Peyer's patch (tissue), 4 donors: ENCODE measurements at regions not wholly inside any gene's neighbourhood (a gene's known extent, or its start where the extent isn't known, plus 50 kb on each side); places are given as distances from the start of the nearest gene placed in this dataset.

Experiments used
- DNase-seq, 3 donors: peaks; one replicate each; pipeline ENCODE4 v3.0.0-alpha.2; 2017 to 2019
- H3K27ac ChIP-seq, 4 donors: fragments of 200-600 bp; sonication (generic); one replicate each; pipeline ENCODE4 v1.5.1; 2016 to 2019
- H3K27me3 ChIP-seq, 2 donors: fragments of 200-600 bp; sonication (generic); one replicate each; pipeline ENCODE4 v1.5.1; 2019
- H3K36me3 ChIP-seq, 3 donors: fragments of 200-600 bp; sonication (generic); one replicate each; pipeline ENCODE4 v1.5.1; 2016 to 2019
- H3K4me1 ChIP-seq, 4 donors: fragments of 200-600 bp; sonication (generic); one replicate each; pipeline ENCODE4 v1.5.1; 2016 to 2019
- H3K4me3 ChIP-seq, 4 donors: fragments of 200-600 bp; sonication (generic); 1 replicate in 3 of 4; 2 replicates in 1 of 4; pipeline ENCODE4 v1.5.1; 2016 to 2019; ENCODE audit warnings: mild to moderate bottlenecking in 1 of 4
- H3K9me3 ChIP-seq, 4 donors: fragments of 200-600 bp; sonication (generic); one replicate each; pipeline ENCODE4 v1.5.1; 2016 to 2019; ENCODE audit warnings: mild to moderate bottlenecking in 1 of 4
- POLR2A ChIP-seq, 2 donors: fragments of 450-650 bp; IDR thresholded peaks; one replicate each; pipeline ENCODE4 v1.5.1; 2017; ENCODE audit warnings: antibody characterized with exemption in 2 of 2, mild to moderate bottlenecking in 2 of 2, moderate library complexity in 2 of 2
- TF ChIP-seq, protein P1 (sequence below), 6 experiments: fragments of 450-650 bp in 4 of 6; fragments of 200-600 bp in 2 of 6; sonication (generic) in 1 of 6; IDR thresholded peaks; one replicate each; pipeline ENCODE4 v1.5.1; 2017 to 2019; ENCODE audit warnings: antibody characterized with exemption in 6 of 6, mild to moderate bottlenecking in 3 of 6, moderate library complexity in 1 of 6

- H3K27ac ChIP-seq, result peak overlapping the region in 2 of 4 donors; percentile 17 to 40
- TF ChIP-seq POLR2A (IDR thresholded peaks at IDR 0.05), result no peak
- TF ChIP-seq, protein P1, sequence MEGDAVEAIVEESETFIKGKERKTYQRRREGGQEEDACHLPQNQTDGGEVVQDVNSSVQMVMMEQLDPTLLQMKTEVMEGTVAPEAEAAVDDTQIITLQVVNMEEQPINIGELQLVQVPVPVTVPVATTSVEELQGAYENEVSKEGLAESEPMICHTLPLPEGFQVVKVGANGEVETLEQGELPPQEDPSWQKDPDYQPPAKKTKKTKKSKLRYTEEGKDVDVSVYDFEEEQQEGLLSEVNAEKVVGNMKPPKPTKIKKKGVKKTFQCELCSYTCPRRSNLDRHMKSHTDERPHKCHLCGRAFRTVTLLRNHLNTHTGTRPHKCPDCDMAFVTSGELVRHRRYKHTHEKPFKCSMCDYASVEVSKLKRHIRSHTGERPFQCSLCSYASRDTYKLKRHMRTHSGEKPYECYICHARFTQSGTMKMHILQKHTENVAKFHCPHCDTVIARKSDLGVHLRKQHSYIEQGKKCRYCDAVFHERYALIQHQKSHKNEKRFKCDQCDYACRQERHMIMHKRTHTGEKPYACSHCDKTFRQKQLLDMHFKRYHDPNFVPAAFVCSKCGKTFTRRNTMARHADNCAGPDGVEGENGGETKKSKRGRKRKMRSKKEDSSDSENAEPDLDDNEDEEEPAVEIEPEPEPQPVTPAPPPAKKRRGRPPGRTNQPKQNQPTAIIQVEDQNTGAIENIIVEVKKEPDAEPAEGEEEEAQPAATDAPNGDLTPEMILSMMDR (IDR thresholded peaks at IDR 0.05), result no peak
- no peak for DNase-seq
- H3K27me3 ChIP-seq, result no peaks in the 10 kb centered on the region
- H3K36me3 ChIP-seq, result no peaks in the 10 kb centered on the region
- H3K4me3 ChIP-seq, result no peak overlapping the region
- no peaks in the 10 kb centered on the region for H3K9me3 ChIP-seq
- peaks cover 0 to 7% (median 1%) of the 10 kb centered on the region in 4 donors for H3K4me1 ChIP-seq
These were observed 159.6 kb upstream of the KLF6 start for GRCh38 chr10:3944591-3944990.

DNA sequence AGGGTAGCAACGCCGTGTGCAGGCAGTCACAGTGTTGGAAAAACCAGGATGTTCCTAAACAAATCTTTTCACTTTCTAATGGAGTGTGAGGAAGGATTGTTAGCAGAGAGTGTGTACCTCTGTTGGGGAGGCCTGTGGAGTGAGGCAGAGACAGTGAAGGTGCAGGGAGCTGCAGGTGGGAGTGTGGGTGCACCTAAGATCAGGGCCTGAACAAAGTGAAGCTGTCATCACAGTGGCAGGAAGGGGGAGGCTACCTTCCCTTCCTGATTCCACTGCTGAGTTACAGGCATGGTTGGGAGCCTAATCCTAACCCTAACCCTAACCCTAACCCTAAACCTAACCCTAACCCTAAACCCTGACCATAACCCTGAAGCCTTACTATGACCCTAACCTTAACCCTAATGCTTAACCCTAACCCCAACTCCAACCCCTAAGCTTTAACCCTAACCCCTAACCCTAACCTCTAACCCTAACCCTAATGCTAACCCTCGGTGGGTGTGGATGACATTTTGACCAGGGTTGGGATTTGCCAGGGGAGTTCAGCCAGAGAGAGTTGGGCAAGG is 158.8 kb upstream of the KLF6 start:
- Histone ChIP-seq H3K4me1 (peaks cover 0 to 7% (median 1%) of the 10 kb centered on the region in 4 donors), H3K27me3 (no peaks in the 10 kb centered on the region), H3K36me3 (no peaks in the 10 kb centered on the region), H3K9me3 (no peaks in the 10 kb centered on the region), H3K4me3 (no peak overlapping the region), H3K27ac (no peak overlapping the region)
- TF ChIP-seq, protein P1 (IDR thresholded peaks at IDR 0.05), result no peak
- no peak for TF ChIP-seq POLR2A (IDR thresholded peaks at IDR 0.05)
- DNase-seq, result no peak

GRCh38 chr10:3942937-3943489 is 158.0 kb upstream of the KLF6 start:
- H3K27ac ChIP-seq, result no peak overlapping the region
- DNase-seq, result no peak
- TF ChIP-seq, protein P1 (IDR thresholded peaks at IDR 0.05), result no peak
- no peak for TF ChIP-seq POLR2A (IDR thresholded peaks at IDR 0.05)
- H3K27me3 ChIP-seq, result no peaks in the 10 kb centered on the region
- H3K9me3 ChIP-seq, result no peaks in the 10 kb centered on the region
- no peak overlapping the region for H3K4me3 ChIP-seq
- peaks cover 0 to 7% (median 1%) of the 10 kb centered on the region in 4 donors for H3K4me1 ChIP-seq
- no peaks in the 10 kb centered on the region for H3K36me3 ChIP-seq

- H3K4me1 ChIP-seq, result peaks cover 0 to 7% (median 1%) of the 10 kb centered on the region in 4 donors
- no peaks in the 10 kb centered on the region for H3K9me3 ChIP-seq
- no peak overlapping the region for H3K4me3 ChIP-seq
- H3K36me3 ChIP-seq, result no peaks in the 10 kb centered on the region
- H3K27me3 ChIP-seq, result no peaks in the 10 kb centered on the region
- no peak overlapping the region for H3K27ac ChIP-seq
- DNase-seq, result no peak
- TF ChIP-seq, protein P1 (IDR thresholded peaks at IDR 0.05), result no peak
- TF ChIP-seq POLR2A (IDR thresholded peaks at IDR 0.05), result no peak
These were observed 156.7 kb upstream of the KLF6 start for GRCh38 chr10:3941676-3942075.

- no peaks in the 10 kb centered on the region for H3K27me3 ChIP-seq
- no peaks in the 10 kb centered on the region for H3K9me3 ChIP-seq
- H3K4me1 ChIP-seq, result peaks cover 0 to 4% (median 0%) of the 10 kb centered on the region in 4 donors
- H3K36me3 ChIP-seq, result no peaks in the 10 kb centered on the region
- DNase-seq, result no peak
- TF ChIP-seq, protein P1 (IDR thresholded peaks at IDR 0.05), result peak in 1 of 6 experiments; percentile 1
- TF ChIP-seq POLR2A (IDR thresholded peaks at IDR 0.05), result no peak
- H3K4me3 ChIP-seq, result no peak overlapping the region
- peak overlapping the region; percentile 20 to 79 (median 71) for H3K27ac ChIP-seq
These were observed 151.5 kb upstream of the KLF6 start for GRCh38 chr10:3936422-3937040.
